GM18951 (cell line): ENCODE measurements at regions not wholly inside any gene's neighbourhood (a gene's known extent, or its start where the extent isn't known, plus 50 kb on each side); places are given as distances from the start of the nearest gene placed in this dataset.

Source experiments
- POLR2A ChIP-seq: IDR thresholded peaks from 4 replicates; pipeline ENCODE4 v1.6.1; 2011; ENCODE audit warnings: mild to moderate bottlenecking; ENCODE audit not compliant: insufficient read length, insufficient read depth; ENCODE audit errors: extremely low read depth
- in situ Hi-C: fragments of 300-500 bp; cut with MboI; formaldehyde crosslinking; loops from one replicate; pipeline ENCODE4 v1.12.0; 2022; ENCODE audit warnings: low sequenced_read_pairs, mixed read lengths, inconsistent platforms; ENCODE audit not compliant: unreplicated experiment

DNA sequence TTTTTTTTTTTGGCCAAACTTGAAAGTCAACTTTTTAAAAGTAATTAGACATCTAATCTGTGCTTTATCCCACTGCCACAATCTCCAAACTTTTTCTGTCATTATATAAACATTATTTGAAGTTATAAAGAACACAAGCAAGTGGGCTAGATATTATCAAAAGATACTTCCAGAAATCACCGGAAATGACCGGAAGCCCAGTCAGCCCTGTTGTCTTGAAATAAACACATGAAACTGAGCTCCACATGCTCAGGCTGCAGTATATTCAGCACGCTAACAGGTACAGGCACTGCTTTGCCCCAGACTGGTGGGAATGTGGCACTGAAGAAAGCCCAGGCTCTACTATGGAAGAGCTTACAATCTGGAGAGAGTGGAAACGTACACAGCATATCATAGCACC lies 158.9 kb upstream of the PLEKHG7 start:
- TF ChIP-seq POLR2A = no peak
- in situ Hi-C loops = no loop called here

DNA sequence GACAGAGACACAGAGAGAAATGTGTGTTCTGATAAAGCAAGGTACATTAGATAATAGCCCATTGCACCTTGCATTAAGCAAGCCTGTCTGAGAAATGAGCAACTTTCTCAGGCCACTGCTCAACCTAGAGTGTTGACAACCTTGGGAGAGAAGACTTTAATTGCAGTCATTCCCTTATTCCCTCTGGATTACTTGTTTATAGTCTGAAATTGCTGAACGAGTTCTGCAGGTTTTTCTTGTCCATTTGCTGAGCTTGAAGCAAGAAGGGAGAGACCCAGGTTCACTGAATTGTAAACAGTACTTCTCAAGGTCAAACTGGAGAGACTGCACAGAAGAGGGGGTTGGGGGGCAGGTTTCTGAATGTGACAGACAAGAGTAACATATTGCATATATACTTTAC lies 159.4 kb upstream of the PLEKHG7 start:
- in situ Hi-C loops = no loop called here
- TF ChIP-seq POLR2A = no peak

DNA sequence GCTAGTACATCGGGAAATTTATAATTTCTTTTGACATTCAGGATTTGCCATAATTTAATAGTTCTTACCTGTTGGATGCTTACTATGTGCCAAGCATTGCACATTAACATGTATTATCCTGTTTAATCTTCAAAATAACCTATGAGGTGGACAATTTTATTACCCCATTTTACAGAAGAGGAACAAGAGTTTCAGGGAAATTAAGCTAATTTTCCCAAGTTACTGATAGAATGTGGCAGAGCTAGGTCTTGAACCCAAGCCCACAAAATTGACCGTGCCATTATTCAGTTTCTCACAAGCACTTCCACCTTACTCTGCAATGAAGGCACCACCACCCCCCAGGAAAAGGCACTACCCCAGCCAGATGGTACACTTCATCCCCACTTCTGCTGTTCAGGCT lies 161.1 kb upstream of the PLEKHG7 start:
- TF ChIP-seq POLR2A = no peak
- in situ Hi-C loops = no loop called here

DNA sequence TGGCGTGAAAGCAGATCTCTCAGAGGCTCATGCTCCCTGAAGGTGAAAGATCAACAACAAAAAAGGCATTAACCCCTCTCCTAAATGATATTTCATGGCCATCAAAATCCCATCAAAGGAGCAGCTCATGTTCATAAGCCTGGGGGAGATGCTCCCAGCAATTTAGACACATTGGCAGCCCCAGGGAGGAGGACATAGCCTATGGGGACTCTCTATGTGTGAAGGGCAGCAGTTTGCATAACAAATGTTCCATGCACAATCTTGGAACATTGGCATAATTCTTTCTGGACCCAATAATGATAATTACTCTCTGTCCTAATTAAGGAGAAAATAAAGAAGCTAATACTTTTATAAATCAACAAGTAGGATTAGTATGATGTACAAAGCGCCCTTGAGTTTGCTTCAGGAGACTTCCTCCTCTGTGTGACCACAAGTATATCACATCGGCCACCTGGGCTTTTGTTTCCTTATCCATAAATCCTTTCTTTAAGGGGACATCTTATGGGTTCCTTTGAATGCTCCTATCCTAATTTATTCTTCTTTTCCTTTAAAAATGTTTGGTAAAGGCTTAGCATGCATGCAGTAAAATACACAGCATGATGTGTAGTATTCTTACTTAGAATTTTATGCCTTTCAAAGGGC lies 161.9 kb upstream of the PLEKHG7 start:
- in situ Hi-C loops = no loop called here
- TF ChIP-seq POLR2A = no peak

DNA sequence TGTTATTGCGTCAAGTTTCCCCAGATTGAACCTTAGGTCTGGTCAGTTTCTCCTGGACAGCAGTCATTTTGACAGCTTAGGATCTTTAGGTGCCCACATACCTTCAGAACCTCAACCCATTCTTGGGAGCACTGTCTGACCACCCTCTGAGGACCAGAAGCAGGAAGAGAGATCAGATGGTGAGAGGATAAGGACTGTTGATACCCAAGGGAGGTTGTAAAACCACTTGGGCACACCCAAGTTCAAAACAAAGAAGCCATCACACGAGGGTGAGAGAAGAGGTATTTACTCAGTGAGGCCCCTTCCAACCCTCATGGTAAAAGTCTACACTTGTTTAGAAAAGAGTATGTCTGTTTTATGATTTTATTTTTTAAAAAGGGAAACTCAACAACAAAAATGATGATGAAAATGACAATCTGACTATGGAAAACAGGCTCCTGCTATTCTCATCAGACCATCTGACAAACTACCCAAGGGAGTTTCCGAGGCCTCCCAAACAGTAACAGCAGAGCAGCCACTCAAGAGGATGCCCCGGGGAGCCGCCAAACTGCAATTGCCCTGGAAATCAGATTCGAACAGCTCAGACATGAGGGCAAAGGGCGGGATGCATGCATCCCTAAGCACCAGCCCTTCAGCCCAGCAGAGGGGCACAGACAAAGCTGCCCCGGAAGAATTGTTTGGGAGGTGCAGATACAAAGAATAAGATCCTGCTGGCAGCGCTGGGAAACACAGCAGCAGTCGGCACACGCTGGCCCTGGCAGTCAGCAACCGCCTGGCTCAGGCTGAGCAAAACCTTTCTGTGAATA lies 162.6 kb upstream of the PLEKHG7 start:
- in situ Hi-C loops = no loop called here

DNA sequence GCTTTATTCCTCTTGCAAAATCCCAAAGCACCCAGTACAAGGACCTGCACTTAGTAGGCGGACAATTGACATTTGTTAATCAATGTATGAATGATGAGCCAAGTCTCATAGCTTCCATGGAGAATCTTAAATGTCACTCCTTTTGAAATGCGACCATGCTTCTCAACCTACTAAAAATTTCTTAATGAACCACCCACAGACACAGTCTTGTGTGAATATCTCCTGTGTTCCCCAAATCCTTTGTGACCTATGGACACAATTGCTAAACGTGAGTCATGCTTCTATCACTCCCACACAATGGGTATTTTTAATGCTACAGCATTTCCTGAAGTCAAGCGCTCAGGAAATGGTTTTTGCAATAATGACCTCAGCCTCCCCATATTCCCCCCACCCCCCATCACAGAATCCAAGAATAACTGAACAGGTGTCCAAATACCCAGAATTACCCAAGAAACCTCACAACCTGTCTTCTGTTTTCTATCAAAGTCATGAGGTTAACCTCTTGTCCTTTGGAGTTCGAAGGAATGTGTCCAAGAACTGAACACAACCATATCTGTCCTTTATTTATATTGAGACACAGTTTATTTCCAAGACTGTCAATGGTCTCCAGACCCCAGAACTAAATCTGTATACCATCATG lies 163.6 kb upstream of the PLEKHG7 start:
- in situ Hi-C loops = no loop called here
- no peak for TF ChIP-seq POLR2A

More for the DNA sequence above, 162.6 kb upstream of the PLEKHG7 start:
- TF ChIP-seq POLR2A = peak; percentile 41

DNA sequence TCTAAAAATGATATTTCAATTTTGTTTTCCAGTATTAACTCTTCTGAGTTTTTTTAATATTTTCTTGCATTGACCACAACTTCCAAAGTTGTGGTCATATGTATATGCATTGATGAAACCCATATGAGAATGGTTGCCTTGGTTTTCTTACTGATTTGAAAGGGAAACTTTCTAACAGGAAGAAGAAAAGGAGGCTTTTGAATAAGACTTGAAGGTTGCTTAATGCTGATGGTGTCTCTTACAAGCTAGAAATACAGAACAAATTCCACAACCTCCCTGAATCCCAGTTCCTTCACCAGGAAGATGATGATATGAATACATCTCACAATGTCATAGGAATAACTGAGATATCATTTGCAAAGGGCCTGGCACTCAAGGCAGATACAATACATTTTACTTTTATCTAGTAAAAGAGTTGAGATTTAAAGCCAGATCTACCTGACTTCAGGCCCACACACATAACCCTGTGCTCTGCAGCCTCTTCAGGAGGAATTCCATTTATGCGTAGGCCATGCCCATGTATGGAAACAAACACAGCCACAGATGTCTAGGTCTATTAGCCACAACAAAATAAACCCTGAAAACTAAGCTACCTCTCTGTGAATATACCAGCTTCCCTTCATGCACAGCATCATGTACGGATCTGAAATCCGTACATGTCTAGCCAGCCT lies 165.4 kb upstream of the PLEKHG7 start:
- no peak for TF ChIP-seq POLR2A
- in situ Hi-C loops = no loop called here

DNA sequence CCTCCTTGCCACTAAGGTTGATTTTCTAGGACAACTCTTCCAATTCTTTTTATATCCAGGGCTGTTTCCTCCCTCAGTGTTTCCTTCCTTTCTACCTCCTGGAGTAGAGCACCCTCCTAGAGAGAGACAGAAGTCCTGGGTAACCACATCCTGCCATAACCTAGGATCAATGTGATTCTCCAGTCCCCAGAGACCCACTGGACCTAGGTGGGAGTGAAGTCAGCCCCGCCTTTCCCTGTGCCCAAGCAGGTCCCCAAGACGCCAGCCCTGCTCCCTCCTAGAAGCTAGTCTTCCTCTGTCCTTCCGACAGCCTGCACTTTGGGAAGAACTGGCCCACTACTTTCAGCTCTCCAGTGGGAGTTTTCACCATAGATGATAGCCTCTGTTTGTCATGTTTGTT lies 166.8 kb upstream of the PLEKHG7 start:
- no peak for TF ChIP-seq POLR2A
- in situ Hi-C loops = no loop called here

DNA sequence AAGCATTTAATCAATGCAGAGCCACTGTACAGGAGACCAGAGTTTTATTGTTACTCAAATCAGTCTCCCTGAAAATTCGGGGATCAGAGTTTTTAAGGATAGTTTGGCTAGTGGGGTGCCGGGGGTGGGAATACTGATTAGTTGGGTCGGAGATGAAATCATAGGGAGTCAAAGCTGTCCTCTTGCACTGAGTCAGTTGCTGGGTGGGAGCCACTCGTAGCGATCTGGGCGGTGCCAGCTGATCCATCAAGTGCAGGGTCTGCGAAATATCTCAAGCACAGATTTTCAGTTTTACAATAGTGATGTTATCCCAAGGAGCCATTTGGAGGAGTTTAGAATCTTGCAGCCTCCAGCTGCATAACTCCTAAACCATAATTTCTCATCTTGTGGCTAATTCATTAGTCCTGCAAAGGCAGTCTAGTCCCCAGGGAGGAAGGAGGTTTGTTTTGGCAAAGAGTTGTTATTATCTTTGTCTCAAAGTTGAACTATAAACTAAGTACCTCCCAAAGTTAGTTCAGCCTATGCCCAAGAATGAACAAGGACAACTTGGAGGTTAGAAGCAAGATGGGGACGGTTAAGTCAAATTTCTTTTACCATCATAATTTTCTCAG lies 169.4 kb upstream of the PLEKHG7 start:
- in situ Hi-C loops = no loop called here
- TF ChIP-seq POLR2A = no peak

DNA sequence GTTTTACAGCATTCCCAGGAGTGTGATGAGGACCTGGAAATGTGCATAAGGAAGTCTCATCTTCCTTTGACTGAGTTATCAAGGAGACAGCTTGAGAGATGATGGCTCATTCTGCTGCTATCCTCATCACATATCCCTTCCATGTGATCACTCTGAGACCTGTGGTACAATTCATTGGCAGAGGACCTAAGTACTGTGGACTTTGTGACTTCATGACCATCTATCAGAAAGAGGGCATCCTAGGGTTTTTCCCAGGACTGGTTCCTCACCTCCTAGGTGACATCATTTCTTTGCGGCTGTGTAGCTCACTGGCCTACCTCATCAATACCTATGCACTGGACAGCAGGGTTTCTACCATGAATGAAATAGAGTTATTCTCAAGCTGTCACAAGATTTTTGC lies 172.1 kb upstream of the PLEKHG7 start:
- in situ Hi-C loops = no loop called here
- TF ChIP-seq POLR2A = no peak

DNA sequence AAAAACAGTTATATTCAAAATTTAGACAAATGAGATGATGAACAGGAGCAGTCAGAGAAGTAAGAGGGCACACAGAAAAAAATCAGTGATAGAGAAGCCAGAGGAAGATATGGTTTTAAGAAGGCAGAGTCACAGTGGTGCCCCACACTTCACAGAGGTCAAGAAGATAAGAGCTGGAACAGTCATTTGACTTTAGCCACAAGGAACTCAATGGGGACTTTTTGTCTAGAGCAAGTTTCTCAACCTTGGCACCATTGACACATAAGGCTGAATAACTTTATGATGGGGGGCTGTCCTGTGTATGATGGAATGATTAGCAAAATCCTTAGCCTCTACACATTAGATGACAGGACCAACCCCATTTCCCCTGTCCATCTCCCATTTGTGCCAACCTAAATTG lies 172.8 kb upstream of the PLEKHG7 start:
- in situ Hi-C loops = no loop called here
- no peak for TF ChIP-seq POLR2A

DNA sequence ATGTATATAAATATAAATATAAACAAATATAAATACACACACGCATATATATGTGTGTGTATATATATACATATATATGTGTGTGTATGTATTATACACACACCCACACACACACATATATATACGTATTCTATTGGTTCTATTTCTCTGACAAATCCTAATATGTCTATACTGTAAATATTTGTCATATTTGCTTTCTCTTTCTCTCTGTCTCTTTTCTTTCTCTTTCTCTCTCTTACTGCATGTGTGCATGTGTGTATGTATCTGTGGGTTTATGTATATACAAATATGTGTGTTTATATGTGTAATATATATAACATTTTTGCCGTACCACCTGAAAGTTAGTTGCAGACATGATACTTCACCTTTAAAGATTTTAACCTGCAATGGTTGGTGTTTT lies 174.2 kb upstream of the PLEKHG7 start:
- in situ Hi-C loops = no loop called here
- no peak for TF ChIP-seq POLR2A

DNA sequence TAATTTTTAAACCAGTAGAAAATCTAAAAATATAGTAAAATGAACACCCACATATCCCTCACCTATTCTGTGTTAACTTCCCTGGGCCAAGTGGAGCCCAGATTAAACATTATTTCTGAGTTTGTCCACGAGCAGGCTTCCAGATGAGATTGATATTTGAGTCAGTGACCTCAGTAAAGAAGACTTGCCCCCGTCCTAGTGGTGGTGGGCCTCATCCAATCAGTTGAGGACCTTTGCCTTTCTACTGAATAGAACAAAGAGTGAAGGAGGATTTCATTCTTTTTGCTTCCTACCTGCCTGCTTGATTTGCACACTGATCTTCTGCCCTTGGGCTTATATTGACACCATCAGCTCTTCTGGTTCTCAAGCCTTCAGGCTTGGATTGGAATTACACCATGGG lies 174.7 kb upstream of the PLEKHG7 start:
- in situ Hi-C loops = no loop called here
- TF ChIP-seq POLR2A = no peak

DNA sequence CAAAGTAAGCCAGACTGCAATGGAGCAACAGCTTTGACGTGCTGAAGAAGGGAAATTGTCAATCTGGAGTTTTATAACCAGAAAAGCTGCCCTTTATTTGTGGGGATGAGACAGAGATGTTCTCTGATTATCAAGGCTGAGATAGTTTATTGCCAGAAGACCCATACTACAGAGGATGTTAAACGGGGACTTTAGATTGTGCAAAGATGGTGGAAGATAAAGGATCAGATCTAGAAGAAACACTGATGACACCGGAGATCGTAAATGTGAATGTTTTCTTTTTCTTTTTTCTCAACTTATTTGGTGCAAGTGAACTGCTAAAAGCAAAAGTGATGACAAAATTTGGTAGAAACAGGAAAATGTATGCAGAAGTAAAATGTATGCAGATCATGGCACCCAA lies 178.3 kb upstream of the PLEKHG7 start:
- in situ Hi-C loops = no loop called here
- no peak for TF ChIP-seq POLR2A
